ENCODE measurements at regions not wholly inside any gene's neighbourhood (a gene's known extent, or its start where the extent isn't known, plus 50 kb on each side); places are given as distances from the start of the nearest gene placed in this dataset.

DNA sequence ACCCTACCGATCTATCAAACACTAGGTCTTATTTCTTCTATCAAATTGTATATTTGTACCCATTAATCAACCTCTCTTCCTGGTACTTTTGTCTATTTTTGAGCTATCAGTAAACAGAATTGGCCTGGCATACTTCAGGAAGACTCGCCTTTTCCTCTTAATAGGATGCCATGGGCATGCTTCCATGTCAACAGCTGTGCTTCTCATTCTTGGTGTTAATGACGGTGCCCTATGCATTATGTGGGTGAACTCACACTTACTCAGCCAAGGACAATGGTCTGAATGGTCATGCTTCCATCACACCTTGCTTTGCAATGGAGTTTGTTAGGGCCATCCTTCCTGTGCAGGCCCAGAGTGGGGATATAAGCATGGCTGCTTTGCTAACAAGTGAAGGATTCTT lies 521.8 kb downstream of the MIAT start:
- no peak for ATAC-seq

DNA sequence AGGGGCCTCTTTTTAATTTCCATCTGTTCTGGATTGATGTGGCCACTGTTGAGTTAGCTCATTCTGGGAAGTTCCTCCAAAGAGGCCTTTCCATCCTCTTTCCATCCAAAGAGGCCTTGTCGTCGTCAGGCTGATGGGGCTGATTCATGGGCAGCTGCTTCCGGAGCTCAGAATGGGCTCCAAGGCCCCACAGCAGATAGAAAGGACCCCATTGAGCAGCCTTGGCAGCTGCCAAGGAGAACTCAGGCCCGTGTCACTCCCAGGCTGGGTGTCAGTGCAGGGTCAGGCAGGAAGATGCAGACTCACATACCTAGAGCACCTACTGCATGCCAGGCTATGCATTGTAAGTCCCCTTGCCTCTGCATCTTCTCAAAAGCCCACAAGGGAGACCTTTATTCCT lies 524.1 kb downstream of the MIAT start:
- DNase-seq (no peak), ATAC-seq (no peak)

More for the DNA sequence above, 521.8 kb downstream of the MIAT start:
- DNase-seq, result no peak

DNA sequence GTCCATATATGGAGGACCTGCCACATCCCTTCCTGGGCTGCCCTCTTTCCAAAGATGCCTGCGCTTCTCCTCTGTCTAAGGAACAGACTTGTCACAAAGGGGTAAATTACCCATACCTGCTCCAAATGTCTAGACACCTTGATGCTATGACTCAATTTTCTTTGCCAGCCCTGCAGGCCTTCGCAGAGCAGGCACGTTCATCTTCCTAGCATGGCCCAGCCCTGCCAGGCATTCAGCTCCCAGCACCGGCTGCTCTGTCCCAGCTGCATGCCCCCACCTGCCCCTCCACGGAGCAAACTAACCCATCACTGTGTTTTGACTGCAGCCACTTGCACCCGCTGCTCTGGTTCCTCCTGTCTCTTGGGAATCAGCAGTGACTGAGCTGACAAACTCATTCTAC lies 526.1 kb downstream of the MIAT start:
- ATAC-seq (no peak), DNase-seq (no peak)

- no peak for DNase-seq
- ATAC-seq, result no peak
Measured at GRCh38 chr22:27185099-27185709, 527.8 kb downstream of the MIAT start.

GRCh38 chr22:27185760-27186302 lies 528.4 kb downstream of the MIAT start:
- DNase-seq (no peak), ATAC-seq (no peak)

DNA sequence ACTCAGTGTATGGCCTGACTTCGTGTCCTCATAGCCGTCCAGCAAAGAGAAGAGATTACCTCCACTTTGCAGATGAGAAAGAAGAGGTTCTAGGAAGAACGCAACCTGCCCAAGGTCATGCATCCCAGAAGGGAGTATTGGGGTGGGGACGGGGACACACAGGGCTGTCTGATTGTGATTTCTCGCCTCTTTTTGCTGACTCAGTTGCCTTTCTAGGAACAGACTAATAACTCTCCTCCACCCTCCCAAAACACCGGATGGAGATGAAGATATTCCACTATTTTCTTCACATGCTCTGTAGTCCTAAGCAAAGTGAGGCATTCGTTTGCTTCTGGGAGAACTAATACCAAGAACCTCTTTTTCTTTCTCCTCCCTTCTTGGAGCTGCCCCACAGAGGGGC lies 529.3 kb downstream of the MIAT start:
- DNase-seq, result no peak
- no peak for ATAC-seq

GRCh38 chr22:27192135-27192829 lies 534.9 kb downstream of the MIAT start:
- ATAC-seq, result no peak
- no peak for DNase-seq

DNA sequence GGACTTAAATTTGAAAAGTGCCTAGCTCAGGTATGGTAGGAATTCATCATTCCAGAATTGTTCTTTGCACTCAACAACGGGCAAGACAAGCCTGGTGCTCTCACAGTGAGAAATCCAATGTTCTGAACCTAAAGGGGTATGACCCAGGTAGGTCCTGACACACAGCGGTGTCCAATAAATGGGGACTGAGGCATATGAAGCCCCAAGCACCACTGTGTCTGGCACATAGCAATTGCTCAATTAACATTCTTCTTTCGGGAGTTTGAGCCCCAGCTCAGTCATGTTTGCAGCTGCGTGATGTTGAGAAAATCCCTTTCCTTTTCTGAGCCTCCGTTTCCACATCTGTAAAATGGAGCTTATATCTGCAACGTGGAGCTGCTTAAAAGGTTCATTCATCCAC lies 535.8 kb downstream of the MIAT start:
- ATAC-seq, result no peak

GRCh38 chr22:27193636-27194035 lies 536.2 kb downstream of the MIAT start:
- DNase-seq (no peak), ATAC-seq (no peak)

More for the DNA sequence above, 535.8 kb downstream of the MIAT start:
- DNase-seq, result no peak

DNA sequence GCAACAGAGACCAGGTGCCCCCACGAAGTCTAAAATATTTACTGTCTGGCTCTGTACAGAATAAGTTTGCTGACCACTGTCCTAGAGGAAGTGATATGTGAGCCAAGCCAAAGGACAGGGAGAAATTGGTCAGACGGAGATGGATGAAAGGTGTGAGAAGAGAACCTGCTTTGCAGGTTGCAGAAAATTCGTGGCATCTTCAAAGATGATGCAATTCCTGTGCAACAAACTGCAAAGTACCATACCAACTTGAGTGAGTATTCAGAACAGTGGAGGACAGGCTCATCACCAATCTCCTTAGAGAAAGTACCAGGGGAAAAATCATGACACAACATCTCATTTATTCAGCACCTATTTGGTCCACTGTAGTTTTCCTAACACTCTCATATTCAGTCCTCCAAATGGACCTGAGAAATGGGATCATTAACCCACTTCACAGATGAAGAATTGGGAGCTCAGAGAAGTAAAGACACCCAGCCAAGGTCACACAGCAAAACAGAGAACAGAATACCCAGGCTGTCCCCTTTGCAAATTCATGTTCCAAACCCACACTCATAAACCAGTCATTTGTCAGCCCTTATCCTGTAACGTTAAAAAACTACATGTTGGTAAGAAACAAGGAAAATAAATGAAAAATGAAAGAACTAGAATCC lies 536.8 kb downstream of the MIAT start:
- ATAC-seq, result no peak
- DNase-seq, result no peak

DNA sequence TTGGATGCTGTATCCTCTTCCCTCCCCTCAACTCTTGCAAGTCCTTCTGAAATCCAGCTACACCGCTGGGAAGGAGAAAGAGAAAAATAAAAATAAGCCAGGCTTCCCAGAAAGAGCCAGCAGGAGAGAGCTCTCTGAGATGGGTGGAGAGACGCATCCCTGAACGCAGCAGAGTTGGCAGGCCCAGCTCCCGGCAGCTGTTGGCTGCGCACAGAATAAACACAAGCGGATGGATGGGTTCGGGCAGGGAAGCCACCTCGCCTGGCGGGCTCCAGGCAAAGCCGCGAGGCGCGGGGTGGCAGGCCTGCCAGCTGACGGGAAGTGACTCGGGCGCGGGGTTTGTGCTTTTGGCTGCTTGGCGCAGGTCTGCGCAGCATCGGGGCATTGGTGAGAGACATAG lies 537.7 kb downstream of the MIAT start:
- no peak for ATAC-seq
- DNase-seq, result no peak

- ATAC-seq (no peak), DNase-seq (no peak)
Measured at GRCh38 chr22:27195494-27195893, 538.1 kb downstream of the MIAT start.

DNA sequence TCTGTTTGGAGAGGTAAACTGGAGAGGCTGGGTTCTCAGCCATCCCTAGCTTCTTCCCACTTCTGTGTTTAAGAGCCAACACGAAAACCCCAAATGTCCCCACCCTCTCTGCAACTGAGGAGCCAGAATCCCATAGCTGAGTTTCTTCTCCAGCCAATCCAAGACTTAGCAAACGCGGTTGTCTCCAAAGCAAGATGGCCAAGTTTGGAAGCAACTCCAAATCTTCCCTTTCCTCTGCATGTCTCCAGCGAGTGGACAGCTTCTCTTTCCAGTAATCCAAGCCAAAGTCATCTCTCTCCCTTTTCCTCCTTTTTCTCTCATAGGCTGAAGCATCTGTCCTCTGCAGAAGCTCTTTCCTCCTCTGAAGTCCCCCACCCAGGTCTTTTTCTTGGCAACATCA lies 539.2 kb downstream of the MIAT start:
- ATAC-seq (no peak), DNase-seq (no peak)

GRCh38 chr22:27197052-27197451 lies 539.7 kb downstream of the MIAT start:
- ATAC-seq (no peak), DNase-seq (no peak)

- no peak for ATAC-seq
Measured at GRCh38 chr22:27197618-27198017, 540.2 kb downstream of the MIAT start.

DNA sequence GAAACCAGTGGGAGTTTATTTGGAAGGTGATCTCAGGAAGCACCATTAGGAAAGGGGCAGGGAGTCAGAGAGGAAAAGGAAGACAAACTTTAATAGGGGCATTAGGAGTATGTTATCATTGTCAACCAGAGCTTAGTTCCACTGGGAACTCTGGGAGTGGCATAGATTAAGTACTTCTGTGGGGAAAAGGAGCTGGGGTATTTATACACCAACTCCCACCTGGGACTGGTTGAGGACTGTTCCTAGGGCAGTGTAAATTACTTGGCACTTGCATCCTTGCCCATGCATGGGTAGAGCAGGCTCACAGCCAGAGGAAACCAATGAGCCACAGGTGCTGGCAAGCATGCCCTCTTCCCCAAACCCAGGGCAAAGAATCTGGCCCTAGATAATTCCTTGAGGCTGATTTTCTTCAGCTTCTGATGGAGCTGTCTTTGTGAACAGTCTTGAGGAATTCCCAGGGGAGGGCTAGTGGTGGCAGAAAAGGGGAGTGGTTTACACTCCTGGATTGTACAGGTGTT lies 541.2 kb downstream of the MIAT start:
- no peak for ATAC-seq
- DNase-seq, result no peak

More at GRCh38 chr22:27197618-27198017, 540.2 kb downstream of the MIAT start:
- DNase-seq, result no peak

DNA sequence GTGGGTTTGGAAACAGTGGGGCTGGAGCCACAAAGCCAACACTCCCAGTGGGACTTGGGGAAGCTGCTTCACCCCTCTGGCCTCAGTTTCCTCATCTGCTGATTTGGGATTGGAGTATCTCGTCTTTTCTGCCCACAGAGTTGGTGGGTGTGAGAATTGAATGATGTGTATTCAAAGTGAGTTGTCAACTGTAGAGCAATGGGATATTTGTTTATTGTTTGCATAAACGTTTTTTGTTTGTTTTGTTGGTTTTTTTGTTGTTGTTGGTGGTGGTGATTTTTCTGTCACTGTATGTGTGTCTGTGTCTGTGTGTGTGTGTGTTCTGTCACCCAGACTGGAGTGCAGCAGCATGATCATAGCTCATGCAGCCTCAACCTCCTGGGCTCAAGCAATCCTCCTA lies 542.0 kb downstream of the MIAT start:
- ATAC-seq (no peak), DNase-seq (no peak)

GRCh38 chr22:27201276-27201675 lies 543.9 kb downstream of the MIAT start:
- ATAC-seq (no peak), DNase-seq (no peak)

DNA sequence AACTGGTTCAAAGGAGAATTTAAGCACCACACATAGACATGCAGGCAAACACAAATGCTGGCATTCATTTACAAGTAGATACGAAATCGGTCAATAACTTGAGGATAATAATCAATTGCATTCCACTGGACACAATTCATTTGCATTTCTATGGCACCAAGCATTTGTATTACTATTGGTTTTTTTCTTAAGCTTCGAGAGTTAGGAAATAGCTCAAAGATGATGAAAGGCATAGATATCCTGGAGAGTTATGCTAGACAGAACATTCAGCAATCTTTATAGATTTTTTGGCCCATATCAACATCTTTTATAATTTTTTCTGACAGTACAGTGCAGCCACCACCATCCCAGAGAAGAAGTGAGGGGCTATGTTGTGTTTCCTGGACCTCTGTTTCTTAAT lies 544.4 kb downstream of the MIAT start:
- DNase-seq, result no peak

DNA sequence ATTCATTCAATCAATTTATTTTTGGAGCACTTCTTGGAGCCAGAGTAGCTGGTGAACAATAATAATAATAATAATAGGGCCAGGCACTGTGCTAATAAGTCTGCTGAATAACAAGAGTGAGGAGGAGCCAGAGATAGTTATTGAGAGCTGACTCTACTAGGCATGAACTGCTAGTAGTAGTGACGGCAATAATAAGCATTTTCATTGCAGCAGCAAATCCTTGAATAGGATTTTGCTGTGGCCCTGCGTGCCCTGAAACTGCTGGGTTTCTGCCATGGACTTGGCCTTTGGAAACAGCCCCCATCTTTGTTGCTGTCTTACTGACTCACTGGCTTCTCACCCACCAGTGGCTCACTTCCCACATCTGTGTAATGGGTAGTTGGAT lies 545.9 kb downstream of the MIAT start:
- no peak for DNase-seq
- no peak for ATAC-seq

More for the DNA sequence above, 544.4 kb downstream of the MIAT start:
- ATAC-seq, result no peak

DNA sequence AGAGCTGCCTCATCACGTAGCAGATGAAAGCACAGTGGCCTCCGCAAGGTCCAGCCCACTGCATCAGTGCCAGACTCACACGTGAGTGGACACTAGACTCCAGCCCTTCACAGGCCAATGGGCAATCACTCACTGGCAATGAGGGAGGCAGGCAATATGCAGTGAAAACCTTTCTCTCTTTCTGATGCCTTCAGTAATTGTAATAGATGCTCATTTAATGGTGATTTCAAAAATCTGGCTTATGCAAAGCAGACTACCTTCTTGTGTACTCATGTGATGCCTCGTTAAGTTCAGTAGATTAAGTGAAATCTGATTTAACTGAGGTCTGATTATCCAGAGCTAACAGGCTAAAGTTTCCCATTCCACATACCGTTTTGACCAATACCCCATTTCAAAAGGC lies 546.9 kb downstream of the MIAT start:
- DNase-seq (no peak), ATAC-seq (no peak)

GRCh38 chr22:27204817-27205216 lies 547.4 kb downstream of the MIAT start:
- ATAC-seq, result no peak
- DNase-seq, result no peak
